ENCODE measurements at regions not wholly inside any gene's neighbourhood (a gene's known extent, or its start where the extent isn't known, plus 50 kb on each side); places are given as distances from the start of the nearest gene placed in this dataset.

- Histone ChIP-seq H3K79me2 (no peaks in the 10 kb centered on the region), H3K9me3 (ENCODE audit: control insufficient read depth, low read length) (no peaks in the 10 kb centered on the region), H3K4me2 (ENCODE audit: low read length) (no peak overlapping the region), H3K4me1 (no peaks in the 10 kb centered on the region), H3K4me3 (ENCODE audit: low read depth, low read length) (no peak overlapping the region), H3K27me3 (ENCODE audit: control insufficient read depth, insufficient read depth, low read length) (no peaks in the 10 kb centered on the region), H2AFZ (no peak overlapping the region), H3K9ac (no peak overlapping the region), H3K36me3 (ENCODE audit: control insufficient read depth, insufficient read depth, low read length) (no peaks in the 10 kb centered on the region), H3K27ac (no peak overlapping the region)
- TF ChIP-seq CTCF (IDR thresholded peaks at IDR 0.05) = no peak
Measured at GRCh38 chr11:15641271-15642045, 526.7 kb downstream of the INSC start.

GRCh38 chr11:15645201-15645600 lies 530.5 kb downstream of the INSC start:
- H3K36me3 ChIP-seq (ENCODE audit: control insufficient read depth, insufficient read depth, low read length) = no peaks in the 10 kb centered on the region
- H3K4me3 ChIP-seq (ENCODE audit: low read depth, low read length) = no peak overlapping the region
- H3K9ac ChIP-seq = no peak overlapping the region
- H3K4me2 ChIP-seq (ENCODE audit: low read length) = no peak overlapping the region
- H3K79me2 ChIP-seq = no peaks in the 10 kb centered on the region
- H3K27me3 ChIP-seq (ENCODE audit: control insufficient read depth, insufficient read depth, low read length) = no peaks in the 10 kb centered on the region
- no peak overlapping the region for H3K27ac ChIP-seq
- TF ChIP-seq CTCF (IDR thresholded peaks at IDR 0.05) = no peak
- H3K9me3 ChIP-seq (ENCODE audit: control insufficient read depth, low read length) = no peaks in the 10 kb centered on the region
- no peak overlapping the region for H2AFZ ChIP-seq
- H3K4me1 ChIP-seq = no peaks in the 10 kb centered on the region

DNA sequence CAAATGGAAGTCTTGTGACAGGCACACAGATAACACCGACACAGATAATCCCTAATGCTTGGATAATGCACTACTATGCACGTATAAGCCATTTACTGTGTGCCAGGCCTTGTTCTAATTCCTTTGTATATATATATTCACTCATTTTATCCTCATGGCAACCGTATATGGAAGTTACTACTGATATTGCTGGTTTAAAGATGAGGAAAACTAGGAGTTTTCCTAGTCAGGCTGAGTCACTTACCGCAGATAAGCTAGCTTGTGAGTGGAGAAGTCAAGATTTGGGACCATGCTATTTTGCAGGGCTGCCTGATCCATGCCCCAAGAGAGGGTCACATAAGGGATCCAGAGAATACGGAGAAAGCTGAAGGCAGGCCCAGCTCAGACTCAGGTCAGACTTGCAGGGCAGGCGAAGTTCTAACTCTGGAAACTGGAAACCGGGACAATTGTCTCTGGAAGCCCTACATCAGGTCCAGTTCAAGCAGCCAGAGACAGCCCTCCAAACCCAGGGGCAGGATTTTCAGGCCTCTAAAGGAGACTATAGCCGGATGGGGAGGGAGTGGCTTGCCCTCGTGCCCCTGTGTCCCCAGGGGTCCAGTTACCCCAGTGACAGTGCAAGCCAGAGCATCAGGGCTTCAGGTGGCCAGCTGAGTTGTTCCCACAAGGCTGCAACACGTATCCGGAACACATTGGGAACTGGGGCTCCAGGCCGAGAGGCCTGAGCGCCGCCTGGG lies 534.8 kb downstream of the INSC start:
- no peak overlapping the region for H3K27ac ChIP-seq
- no peaks in the 10 kb centered on the region for H3K27me3 ChIP-seq (ENCODE audit: control insufficient read depth, insufficient read depth, low read length)
- no peak for TF ChIP-seq CTCF (IDR thresholded peaks at IDR 0.05)
- H3K9ac ChIP-seq = no peak overlapping the region
- H3K4me1 ChIP-seq = no peaks in the 10 kb centered on the region
- peak overlapping the region; percentile 48 for H3K4me3 ChIP-seq (ENCODE audit: low read depth, low read length)
- no peaks in the 10 kb centered on the region for H3K9me3 ChIP-seq (ENCODE audit: control insufficient read depth, low read length)
- peak overlapping the region; percentile 47 for H2AFZ ChIP-seq
- H3K36me3 ChIP-seq (ENCODE audit: control insufficient read depth, insufficient read depth, low read length) = no peaks in the 10 kb centered on the region
- H3K4me2 ChIP-seq (ENCODE audit: low read length) = no peak overlapping the region
- H3K79me2 ChIP-seq = no peaks in the 10 kb centered on the region

GRCh38 chr11:15650105-15650938 lies 535.6 kb downstream of the INSC start:
- Histone ChIP-seq H3K27me3 (ENCODE audit: control insufficient read depth, insufficient read depth, low read length) (no peaks in the 10 kb centered on the region), H3K9me3 (ENCODE audit: control insufficient read depth, low read length) (no peaks in the 10 kb centered on the region), H3K4me2 (ENCODE audit: low read length) (peak overlapping the region; percentile 65), H3K36me3 (ENCODE audit: control insufficient read depth, insufficient read depth, low read length) (no peaks in the 10 kb centered on the region), H3K4me1 (no peaks in the 10 kb centered on the region), H2AFZ (peak overlapping the region; percentile 47), H3K27ac (no peak overlapping the region), H3K9ac (no peak overlapping the region), H3K4me3 (ENCODE audit: low read depth, low read length) (peak overlapping the region; percentile 48), H3K79me2 (no peaks in the 10 kb centered on the region)
- TF ChIP-seq CTCF (IDR thresholded peaks at IDR 0.05) = peak; percentile 92
